SK-N-SH treated with all-trans-retinoic acid at 6 μM for 48 hours (cell line): ENCODE measurements at regions not wholly inside any gene's neighbourhood (a gene's known extent, or its start where the extent isn't known, plus 50 kb on each side); places are given as distances from the start of the nearest gene placed in this dataset.

Experiments used
- ATAC-seq: fragments of 200-7000 bp; cut with Tn5 transposase; 3 replicates; pipeline ENCODE4 v1.9.1; 2020; ENCODE audit warnings: mild to moderate bottlenecking, moderate library complexity
- ARNTL ChIP-seq: fragments of 450-650 bp; formaldehyde crosslinking; IDR thresholded peaks from 2 replicates; pipeline ENCODE4 v1.5.0; 2020; ENCODE audit warnings: low read depth, mild to moderate bottlenecking, moderate library complexity, borderline replicate concordance
- BACH2 ChIP-seq: fragments of 250-450 bp; sonication (Bioruptor Pico); IDR thresholded peaks from 2 replicates; pipeline ENCODE4 v1.9.0; 2021; ENCODE audit warnings: mild to moderate bottlenecking, borderline replicate concordance
- GLIS3 ChIP-seq: fragments of 250-450 bp; sonication (Bioruptor Pico); IDR thresholded peaks from 2 replicates; pipeline ENCODE4 v1.5.0; 2020; ENCODE audit warnings: mild to moderate bottlenecking, moderate library complexity
- ISL1 ChIP-seq: fragments of 250-450 bp; sonication (Bioruptor Pico); IDR thresholded peaks from 2 replicates; pipeline ENCODE4 v2.1.2; 2022; ENCODE audit warnings: mild to moderate bottlenecking, moderate library complexity
- OSR1 ChIP-seq: fragments of 250-450 bp; sonication (Bioruptor Pico); IDR thresholded peaks from 2 replicates; pipeline ENCODE4 v1.8.0; 2022; ENCODE audit warnings: moderate library complexity, mild to moderate bottlenecking, inconsistent platforms
- PPARA ChIP-seq: fragments of 250-450 bp; sonication (Bioruptor Pico); IDR thresholded peaks from 2 replicates; pipeline ENCODE4 v1.5.0; 2020; ENCODE audit warnings: mild to moderate bottlenecking, borderline replicate concordance
- RARB ChIP-seq: fragments of 250-450 bp; sonication (Bioruptor Pico); IDR thresholded peaks from 2 replicates; pipeline ENCODE4 v1.8.0; 2021; ENCODE audit warnings: mild to moderate bottlenecking, moderate library complexity
- SNAI2 ChIP-seq: fragments of 250-450 bp; sonication (Bioruptor Pico); IDR thresholded peaks from 2 replicates; pipeline ENCODE4 v1.5.0; 2020; ENCODE audit warnings: mild to moderate bottlenecking, moderate library complexity
- TCF4 ChIP-seq: fragments of 250-450 bp; sonication (Bioruptor Pico); IDR thresholded peaks from 2 replicates; pipeline ENCODE4 v1.8.0; 2021; ENCODE audit warnings: mild to moderate bottlenecking, moderate library complexity, borderline replicate concordance
- TOX ChIP-seq: fragments of 250-450 bp; sonication (Bioruptor Pico); IDR thresholded peaks from 2 replicates; pipeline ENCODE4 v1.8.0; 2021; ENCODE audit warnings: mild to moderate bottlenecking, moderate library complexity, borderline replicate concordance
- ZC3H10 ChIP-seq: fragments of 250-450 bp; sonication (Bioruptor Pico); IDR thresholded peaks from 2 replicates; pipeline ENCODE4 v1.5.1; 2021; ENCODE audit warnings: mild to moderate bottlenecking, moderate library complexity
- ZFP3 ChIP-seq: fragments of 250-450 bp; sonication (Bioruptor Pico); IDR thresholded peaks from 2 replicates; pipeline ENCODE4 v1.5.0; 2020; ENCODE audit warnings: mild to moderate bottlenecking, moderate library complexity
- ZFP30 ChIP-seq: fragments of 450-650 bp; formaldehyde crosslinking; IDR thresholded peaks from 2 replicates; pipeline ENCODE4 v1.5.0; 2022; ENCODE audit warnings: mild to moderate bottlenecking, moderate library complexity
- ZNF565 ChIP-seq: fragments of 450-650 bp; formaldehyde crosslinking; conservative IDR thresholded peaks from 2 replicates; pipeline ENCODE4 v1.5.0; 2020; ENCODE audit warnings: low read depth, mild to moderate bottlenecking, moderate library complexity
- ZNF70 ChIP-seq: fragments of 450-650 bp; formaldehyde crosslinking; IDR thresholded peaks from 2 replicates; pipeline ENCODE4 v1.5.0; 2020; ENCODE audit warnings: mild to moderate bottlenecking, moderate library complexity
- ZNF8 ChIP-seq: fragments of 450-650 bp; formaldehyde crosslinking; IDR thresholded peaks from 2 replicates; pipeline ENCODE4 v1.5.0; 2020; ENCODE audit warnings: mild to moderate bottlenecking, moderate library complexity
- TF ChIP-seq, protein P1 (sequence below): fragments of 250-450 bp; sonication (Bioruptor Pico); IDR thresholded peaks from 2 replicates; pipeline ENCODE4 v1.8.0; 2020; ENCODE audit warnings: mild to moderate bottlenecking, moderate library complexity, borderline replicate concordance
- TF ChIP-seq, protein P2 (sequence below): fragments of 250-450 bp; sonication (Bioruptor Pico); IDR thresholded peaks from 2 replicates; pipeline ENCODE4 v1.8.0; 2021; ENCODE audit warnings: low read depth, mild to moderate bottlenecking, moderate library complexity, borderline replicate concordance
- TF ChIP-seq, protein P3 (sequence below): fragments of 250-450 bp; sonication (Bioruptor Pico); IDR thresholded peaks from 2 replicates; pipeline ENCODE4 v1.5.0; 2020; ENCODE audit warnings: mild to moderate bottlenecking, moderate library complexity
- TF ChIP-seq, protein P4 (sequence below): fragments of 250-450 bp; sonication (Bioruptor Pico); IDR thresholded peaks from 2 replicates; pipeline ENCODE4 v1.5.1; 2021; ENCODE audit warnings: mild to moderate bottlenecking, moderate library complexity
- TF ChIP-seq, protein P5 (sequence below): fragments of 250-450 bp; sonication (Bioruptor Pico); IDR thresholded peaks from 2 replicates; pipeline ENCODE4 v1.5.1; 2020; ENCODE audit warnings: low read depth, mild to moderate bottlenecking, moderate library complexity

DNA sequence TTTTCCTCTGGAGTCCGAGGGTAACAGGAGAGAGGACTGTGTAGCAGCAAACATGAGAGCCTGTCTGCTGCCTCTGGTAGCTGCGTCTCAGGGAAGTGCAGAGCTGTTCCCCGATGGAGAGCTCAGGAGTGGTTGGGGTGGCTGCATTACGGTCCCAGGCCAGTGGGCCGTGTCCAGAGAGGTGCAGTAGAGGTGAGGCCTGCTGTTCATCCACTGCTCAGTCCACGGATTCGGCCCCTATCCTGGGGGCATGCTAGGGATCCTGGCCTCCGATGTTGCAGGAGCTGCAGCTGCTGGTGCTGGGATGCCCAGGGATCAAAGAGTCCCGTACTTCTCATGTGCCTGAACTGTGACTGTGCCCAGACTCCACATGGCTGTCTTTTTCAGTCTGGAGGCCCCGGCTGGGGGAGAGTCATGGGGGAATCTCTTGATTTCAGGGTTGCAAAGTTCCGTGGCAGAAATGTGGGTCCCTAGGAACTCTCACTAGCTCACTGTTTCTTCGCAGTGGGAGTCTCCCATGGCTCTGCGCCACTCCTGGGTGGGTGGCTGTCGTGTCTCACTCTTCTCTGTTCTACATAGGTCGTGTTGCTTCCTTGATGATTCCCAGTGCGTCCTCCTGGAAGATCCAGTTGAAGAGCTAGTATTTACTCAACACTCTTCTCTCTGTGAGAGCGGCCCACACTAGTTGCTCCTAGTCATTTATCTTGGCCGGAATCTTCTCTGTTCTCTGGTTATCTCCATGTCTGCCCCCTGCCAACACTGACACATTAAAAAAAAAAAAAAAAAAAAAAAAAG lies 109.5 kb upstream of the CENPE start:
- ATAC-seq, result peak; percentile 65
- TF ChIP-seq, protein P1, sequence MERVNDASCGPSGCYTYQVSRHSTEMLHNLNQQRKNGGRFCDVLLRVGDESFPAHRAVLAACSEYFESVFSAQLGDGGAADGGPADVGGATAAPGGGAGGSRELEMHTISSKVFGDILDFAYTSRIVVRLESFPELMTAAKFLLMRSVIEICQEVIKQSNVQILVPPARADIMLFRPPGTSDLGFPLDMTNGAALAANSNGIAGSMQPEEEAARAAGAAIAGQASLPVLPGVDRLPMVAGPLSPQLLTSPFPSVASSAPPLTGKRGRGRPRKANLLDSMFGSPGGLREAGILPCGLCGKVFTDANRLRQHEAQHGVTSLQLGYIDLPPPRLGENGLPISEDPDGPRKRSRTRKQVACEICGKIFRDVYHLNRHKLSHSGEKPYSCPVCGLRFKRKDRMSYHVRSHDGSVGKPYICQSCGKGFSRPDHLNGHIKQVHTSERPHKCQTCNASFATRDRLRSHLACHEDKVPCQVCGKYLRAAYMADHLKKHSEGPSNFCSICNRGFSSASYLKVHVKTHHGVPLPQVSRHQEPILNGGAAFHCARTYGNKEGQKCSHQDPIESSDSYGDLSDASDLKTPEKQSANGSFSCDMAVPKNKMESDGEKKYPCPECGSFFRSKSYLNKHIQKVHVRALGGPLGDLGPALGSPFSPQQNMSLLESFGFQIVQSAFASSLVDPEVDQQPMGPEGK (CRISPR knock-in tag), result no peak
- TF ChIP-seq SNAI2 (no peak), ZNF8 (CRISPR knock-in tag) (no peak), ZNF565 (no peak), ISL1 (no peak), GLIS3 (CRISPR knock-in tag) (no peak), ZFP3 (CRISPR knock-in tag) (no peak)
- TF ChIP-seq, protein P2, sequence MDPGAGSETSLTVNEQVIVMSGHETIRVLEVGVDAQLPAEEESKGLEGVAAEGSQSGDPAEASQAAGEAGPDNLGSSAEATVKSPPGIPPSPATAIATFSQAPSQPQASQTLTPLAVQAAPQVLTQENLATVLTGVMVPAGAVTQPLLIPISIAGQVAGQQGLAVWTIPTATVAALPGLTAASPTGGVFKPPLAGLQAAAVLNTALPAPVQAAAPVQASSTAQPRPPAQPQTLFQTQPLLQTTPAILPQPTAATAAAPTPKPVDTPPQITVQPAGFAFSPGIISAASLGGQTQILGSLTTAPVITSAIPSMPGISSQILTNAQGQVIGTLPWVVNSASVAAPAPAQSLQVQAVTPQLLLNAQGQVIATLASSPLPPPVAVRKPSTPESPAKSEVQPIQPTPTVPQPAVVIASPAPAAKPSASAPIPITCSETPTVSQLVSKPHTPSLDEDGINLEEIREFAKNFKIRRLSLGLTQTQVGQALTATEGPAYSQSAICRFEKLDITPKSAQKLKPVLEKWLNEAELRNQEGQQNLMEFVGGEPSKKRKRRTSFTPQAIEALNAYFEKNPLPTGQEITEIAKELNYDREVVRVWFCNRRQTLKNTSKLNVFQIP, result no peak
- TF ChIP-seq, protein P3, sequence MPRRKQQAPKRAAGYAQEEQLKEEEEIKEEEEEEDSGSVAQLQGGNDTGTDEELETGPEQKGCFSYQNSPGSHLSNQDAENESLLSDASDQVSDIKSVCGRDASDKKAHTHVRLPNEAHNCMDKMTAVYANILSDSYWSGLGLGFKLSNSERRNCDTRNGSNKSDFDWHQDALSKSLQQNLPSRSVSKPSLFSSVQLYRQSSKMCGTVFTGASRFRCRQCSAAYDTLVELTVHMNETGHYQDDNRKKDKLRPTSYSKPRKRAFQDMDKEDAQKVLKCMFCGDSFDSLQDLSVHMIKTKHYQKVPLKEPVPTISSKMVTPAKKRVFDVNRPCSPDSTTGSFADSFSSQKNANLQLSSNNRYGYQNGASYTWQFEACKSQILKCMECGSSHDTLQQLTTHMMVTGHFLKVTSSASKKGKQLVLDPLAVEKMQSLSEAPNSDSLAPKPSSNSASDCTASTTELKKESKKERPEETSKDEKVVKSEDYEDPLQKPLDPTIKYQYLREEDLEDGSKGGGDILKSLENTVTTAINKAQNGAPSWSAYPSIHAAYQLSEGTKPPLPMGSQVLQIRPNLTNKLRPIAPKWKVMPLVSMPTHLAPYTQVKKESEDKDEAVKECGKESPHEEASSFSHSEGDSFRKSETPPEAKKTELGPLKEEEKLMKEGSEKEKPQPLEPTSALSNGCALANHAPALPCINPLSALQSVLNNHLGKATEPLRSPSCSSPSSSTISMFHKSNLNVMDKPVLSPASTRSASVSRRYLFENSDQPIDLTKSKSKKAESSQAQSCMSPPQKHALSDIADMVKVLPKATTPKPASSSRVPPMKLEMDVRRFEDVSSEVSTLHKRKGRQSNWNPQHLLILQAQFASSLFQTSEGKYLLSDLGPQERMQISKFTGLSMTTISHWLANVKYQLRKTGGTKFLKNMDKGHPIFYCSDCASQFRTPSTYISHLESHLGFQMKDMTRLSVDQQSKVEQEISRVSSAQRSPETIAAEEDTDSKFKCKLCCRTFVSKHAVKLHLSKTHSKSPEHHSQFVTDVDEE (CRISPR knock-in tag), result no peak
- TF ChIP-seq, protein P4, sequence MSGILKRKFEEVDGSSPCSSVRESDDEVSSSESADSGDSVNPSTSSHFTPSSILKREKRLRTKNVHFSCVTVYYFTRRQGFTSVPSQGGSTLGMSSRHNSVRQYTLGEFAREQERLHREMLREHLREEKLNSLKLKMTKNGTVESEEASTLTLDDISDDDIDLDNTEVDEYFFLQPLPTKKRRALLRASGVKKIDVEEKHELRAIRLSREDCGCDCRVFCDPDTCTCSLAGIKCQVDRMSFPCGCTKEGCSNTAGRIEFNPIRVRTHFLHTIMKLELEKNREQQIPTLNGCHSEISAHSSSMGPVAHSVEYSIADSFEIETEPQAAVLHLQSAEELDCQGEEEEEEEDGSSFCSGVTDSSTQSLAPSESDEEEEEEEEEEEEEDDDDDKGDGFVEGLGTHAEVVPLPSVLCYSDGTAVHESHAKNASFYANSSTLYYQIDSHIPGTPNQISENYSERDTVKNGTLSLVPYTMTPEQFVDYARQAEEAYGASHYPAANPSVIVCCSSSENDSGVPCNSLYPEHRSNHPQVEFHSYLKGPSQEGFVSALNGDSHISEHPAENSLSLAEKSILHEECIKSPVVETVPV (CRISPR knock-in tag), result no peak

DNA sequence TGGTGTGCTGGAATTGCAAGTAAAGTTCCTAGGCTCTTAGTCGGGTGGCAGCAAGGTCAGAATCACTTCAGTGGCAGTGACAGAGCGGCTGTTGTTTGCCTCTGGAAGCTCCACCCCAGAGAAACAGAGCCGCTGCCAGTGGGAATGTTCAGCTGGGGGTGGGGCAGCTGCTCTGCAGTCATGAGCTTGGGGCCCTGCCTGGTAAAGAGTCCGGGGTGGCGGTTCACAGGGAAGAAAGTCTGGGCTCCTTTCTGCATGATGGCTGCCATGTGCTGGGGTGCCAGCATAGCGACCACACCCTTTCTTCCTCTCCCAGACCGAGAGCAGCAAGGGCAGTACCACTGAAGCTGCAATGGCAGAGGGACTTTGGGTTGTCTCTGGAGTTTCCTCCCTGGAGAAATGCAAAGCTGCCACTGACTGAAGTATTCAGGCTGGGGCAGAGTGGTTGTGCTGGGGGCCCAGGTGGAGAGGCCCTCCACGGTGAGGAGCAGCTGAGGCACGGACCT lies 108.8 kb upstream of the CENPE start:
- no peak for TF ChIP-seq ZFP3 (CRISPR knock-in tag)
- no peak for TF ChIP-seq TOX (CRISPR knock-in tag)
- no peak for TF ChIP-seq ARNTL
- ATAC-seq, result peak; percentile 67

GRCh38 chr4:103305355-103305754 lies 107.2 kb upstream of the CENPE start:
- ATAC-seq, result no peak
- no peak for TF ChIP-seq RARB (CRISPR knock-in tag)
- TF ChIP-seq, protein P1 (CRISPR knock-in tag), result no peak

GRCh38 chr4:103303011-103303410 lies 104.9 kb upstream of the CENPE start:
- TF ChIP-seq OSR1 (CRISPR knock-in tag) (no peak), ZC3H10 (CRISPR knock-in tag) (no peak), ZFP30 (CRISPR knock-in tag) (no peak), ZNF70 (CRISPR knock-in tag) (no peak), TCF4 (no peak), PPARA (CRISPR knock-in tag) (no peak), ARNTL (no peak), BACH2 (CRISPR knock-in tag) (no peak)
- TF ChIP-seq, protein P5, sequence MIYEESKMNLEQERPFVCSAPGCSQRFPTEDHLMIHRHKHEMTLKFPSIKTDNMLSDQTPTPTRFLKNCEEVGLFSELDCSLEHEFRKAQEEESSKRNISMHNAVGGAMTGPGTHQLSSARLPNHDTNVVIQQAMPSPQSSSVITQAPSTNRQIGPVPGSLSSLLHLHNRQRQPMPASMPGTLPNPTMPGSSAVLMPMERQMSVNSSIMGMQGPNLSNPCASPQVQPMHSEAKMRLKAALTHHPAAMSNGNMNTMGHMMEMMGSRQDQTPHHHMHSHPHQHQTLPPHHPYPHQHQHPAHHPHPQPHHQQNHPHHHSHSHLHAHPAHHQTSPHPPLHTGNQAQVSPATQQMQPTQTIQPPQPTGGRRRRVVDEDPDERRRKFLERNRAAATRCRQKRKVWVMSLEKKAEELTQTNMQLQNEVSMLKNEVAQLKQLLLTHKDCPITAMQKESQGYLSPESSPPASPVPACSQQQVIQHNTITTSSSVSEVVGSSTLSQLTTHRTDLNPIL (CRISPR knock-in tag), result no peak
- TF ChIP-seq, all 23 proteins: peak for 0
- no peak for ATAC-seq
